H1 (cell line): ENCODE measurements at regions not wholly inside any gene's neighbourhood (a gene's known extent, or its start where the extent isn't known, plus 50 kb on each side); places are given as distances from the start of the nearest gene placed in this dataset.

ENCODE experiments used
- CTCF ChIA-PET: fragments of 300-600 bp; sonication (Branson Sonifier 250); formaldehyde crosslinking; loops from one replicate; lab custom pipeline; 2021; ENCODE audit not compliant: partially characterized antibody; lab: Charles Lee
- POLR2A ChIA-PET: fragments of 300-600 bp; sonication (Branson Sonifier 250); formaldehyde crosslinking; loops from one replicate; lab custom pipeline; 2021; ENCODE audit warnings: inconsistent platforms; ENCODE audit not compliant: partially characterized antibody; lab: Charles Lee
- DNase-seq, 2 experiments: peaks; one replicate each; pipeline versions ENCODE4 v3.0.0 to v3.0.0-alpha.2; 2010 to 2022; ENCODE audit warnings: low spot score in 2 of 2, low read depth in 1 of 2, mixed read lengths in 1 of 2
- FAIRE-seq: peaks from 2 replicates; lab custom pipeline; 2011; peaks lifted over from hg19 to GRCh38; lab: Jason Lieb, UNC
- H2AFZ ChIP-seq: 2 replicates; pipeline ENCODE4 v1.8.1; 2012; ENCODE audit warnings: low read length, inconsistent platforms
- H2AK5ac ChIP-seq: 2 replicates; pipeline ENCODE4 v1.6.1; 2013; ENCODE audit warnings: low read depth, low read length
- H2BK120ac ChIP-seq: replicated peaks from 2 replicates; pipeline ENCODE3; 2013; ENCODE audit warnings: low read depth, low read length, inconsistent platforms
- H2BK12ac ChIP-seq: 2 replicates; pipeline ENCODE4 v1.6.1; 2013; ENCODE audit warnings: low read depth, low read length
- H2BK15ac ChIP-seq: 2 replicates; pipeline ENCODE4 v1.6.1; 2013; ENCODE audit warnings: low read length
- H2BK20ac ChIP-seq: 2 replicates; pipeline ENCODE4 v1.6.1; 2013; ENCODE audit warnings: low read length
- H2BK5ac ChIP-seq: 2 replicates; pipeline ENCODE4 v1.6.1; 2013; ENCODE audit warnings: low read depth, low read length
- H3K14ac ChIP-seq: 2 replicates; pipeline ENCODE4 v1.6.1; 2013; ENCODE audit warnings: inconsistent platforms; ENCODE audit not compliant: insufficient read length
- H3K18ac ChIP-seq: 2 replicates; pipeline ENCODE4 v1.6.1; 2013; ENCODE audit warnings: low read length; ENCODE audit errors: extremely low read depth
- H3K23ac ChIP-seq: 2 replicates; pipeline ENCODE4 v1.6.1; 2013; ENCODE audit warnings: inconsistent platforms; ENCODE audit not compliant: insufficient read length
- H3K23me2 ChIP-seq: 2 replicates; pipeline ENCODE4 v1.6.1; 2013; ENCODE audit warnings: low read depth, low read length
- H3K27ac ChIP-seq: 2 replicates; pipeline ENCODE4 v1.6.1; 2011; ENCODE audit warnings: low read depth, low read length, inconsistent platforms
- H3K27me3 ChIP-seq, 4 experiments: replicated peaks in 1 of 4; 1 replicate in 1 of 4; 2 replicates in 3 of 4; pipeline versions ENCODE4 v1.6.1 to v1.8.1; 2011 to 2013; ENCODE audit warnings: low read length in 3 of 4, mild to moderate bottlenecking in 3 of 4, inconsistent platforms in 2 of 4, mixed read lengths in 2 of 4, moderate library complexity in 1 of 4; ENCODE audit not compliant: control insufficient read depth in 3 of 4, insufficient read depth in 3 of 4; ENCODE audit errors: extremely low read depth in 1 of 4
- H3K36me3 ChIP-seq, 4 experiments: 2 replicates each; pipeline versions ENCODE4 v1.6.1 to v1.8.1; 2011 to 2013; ENCODE audit warnings: mild to moderate bottlenecking in 4 of 4, low read length in 3 of 4, moderate library complexity in 2 of 4, control low read depth in 1 of 4, inconsistent platforms in 1 of 4; ENCODE audit not compliant: insufficient read depth in 4 of 4, control insufficient read depth in 2 of 4
- H3K4ac ChIP-seq: replicated peaks from 2 replicates; pipeline ENCODE3; 2013; ENCODE audit warnings: low read length, low read depth, mixed read lengths, inconsistent platforms; ENCODE audit not compliant: insufficient read length
- H3K4me1 ChIP-seq, 4 experiments: replicated peaks in 1 of 4; 1 replicate in 1 of 4; 2 replicates in 3 of 4; pipeline versions ENCODE4 v1.6.1 to v1.8.1; 2011 to 2013; ENCODE audit warnings: low read length in 3 of 4, inconsistent platforms in 2 of 4, mixed read lengths in 1 of 4; ENCODE audit not compliant: insufficient read depth in 4 of 4, control insufficient read depth in 3 of 4
- H3K4me2 ChIP-seq, 2 experiments: 2 replicates each; pipeline versions ENCODE4 v1.6.1 to v1.8.1; 2011 to 2013; ENCODE audit warnings: low read depth in 2 of 2, low read length in 2 of 2, control low read depth in 1 of 2, inconsistent platforms in 1 of 2, mild to moderate bottlenecking in 1 of 2; ENCODE audit not compliant: insufficient read depth in 1 of 2
- H3K4me3 ChIP-seq, 4 experiments: fragments of 200-600, 300-600 bp in 1 of 4; sonication (generic), shearing (Covaris generic), sonication (Bioruptor Twin) in 1 of 4; 2 replicates each; pipeline versions ENCODE4 v1.5.1 to v1.8.1; 2011 to 2016; ENCODE audit warnings: low read length in 4 of 4, low read depth in 3 of 4, control low read depth in 2 of 4, inconsistent platforms in 2 of 4, mild to moderate bottlenecking in 2 of 4, mixed read lengths in 1 of 4, moderate library complexity in 1 of 4; ENCODE audit not compliant: insufficient read depth in 2 of 4; ENCODE audit errors: extremely low read depth in 1 of 4
- H3K56ac ChIP-seq: replicated peaks from 2 replicates; pipeline ENCODE3; 2013; ENCODE audit warnings: low read depth, mild to moderate bottlenecking, mixed read lengths, low read length, inconsistent platforms; ENCODE audit not compliant: insufficient read length
- H3K79me1 ChIP-seq: 2 replicates; pipeline ENCODE4 v1.6.1; 2013; ENCODE audit warnings: low read depth, low read length, control low read depth
- H3K79me2 ChIP-seq, 2 experiments: 2 replicates each; pipeline versions ENCODE4 v1.6.1 to v1.8.1; 2012 to 2013; ENCODE audit warnings: low read length in 2 of 2, mild to moderate bottlenecking in 2 of 2, inconsistent platforms in 1 of 2; ENCODE audit not compliant: insufficient read depth in 2 of 2, control insufficient read depth in 1 of 2
- H3K9ac ChIP-seq, 4 experiments: replicated peaks in 1 of 4; 1 replicate in 1 of 4; 2 replicates in 3 of 4; pipeline versions ENCODE4 v1.6.1 to v1.8.1; 2011 to 2013; ENCODE audit warnings: low read depth in 3 of 4, low read length in 3 of 4, control low read depth in 2 of 4, mild to moderate bottlenecking in 2 of 4, moderate library complexity in 2 of 4, inconsistent platforms in 1 of 4; ENCODE audit errors: extremely low read depth in 1 of 4
- H3K9me3 ChIP-seq, 2 experiments: 2 replicates each; pipeline versions ENCODE4 v1.6.1 to v1.8.1; 2012 to 2013; ENCODE audit warnings: mild to moderate bottlenecking in 2 of 2, moderate library complexity in 2 of 2, control low read depth in 1 of 2, inconsistent platforms in 1 of 2, low read depth in 1 of 2, low read length in 1 of 2, mixed read lengths in 1 of 2; ENCODE audit not compliant: insufficient read depth in 2 of 2
- H4K20me1 ChIP-seq, 2 experiments: replicated peaks in 1 of 2; 2 replicates each; pipeline versions ENCODE3 to v1.8.1; 2011 to 2013; ENCODE audit warnings: inconsistent platforms in 2 of 2, low read length in 2 of 2, mild to moderate bottlenecking in 1 of 2; ENCODE audit not compliant: insufficient read depth in 2 of 2, control insufficient read depth in 1 of 2
- H4K5ac ChIP-seq: 2 replicates; pipeline ENCODE4 v1.6.1; 2013; ENCODE audit warnings: low read length, low read depth, mixed read lengths, inconsistent platforms; ENCODE audit not compliant: insufficient read length
- H4K8ac ChIP-seq: 2 replicates; pipeline ENCODE4 v1.8.0; 2013; ENCODE audit warnings: mild to moderate bottlenecking, moderate library complexity, low read length, inconsistent platforms; ENCODE audit not compliant: insufficient read depth; ENCODE audit errors: extremely low read depth
- H4K91ac ChIP-seq: replicated peaks from 2 replicates; pipeline ENCODE3; 2013; ENCODE audit warnings: low read length, mixed read lengths, inconsistent platforms; ENCODE audit not compliant: insufficient read length
- BCL11A ChIP-seq, 2 experiments: IDR thresholded peaks; one replicate each; pipeline ENCODE4 v1.6.1; 2011; ENCODE audit warnings: low read depth in 2 of 2, low read length in 2 of 2, mild to moderate bottlenecking in 2 of 2
- CBX5 ChIP-seq: fragments of 300-800, 300-1000 bp; sonication (generic); IDR thresholded peaks from 2 replicates; pipeline ENCODE4 v1.7.1; 2016; ENCODE audit warnings: antibody characterized with exemption, low read length, low read depth
- CBX8 ChIP-seq: fragments of 300-800, 300-1000 bp; sonication (generic); IDR thresholded peaks from 2 replicates; pipeline ENCODE4 v1.7.1; 2016; ENCODE audit warnings: low read depth, low read length, borderline replicate concordance
- CREB1 ChIP-seq: IDR thresholded peaks from 2 replicates; pipeline ENCODE4 v1.6.1; 2012; ENCODE audit warnings: inconsistent platforms
- HDAC2 ChIP-seq, 2 experiments: fragments of 300-600 bp in 1 of 2; sonication (generic) in 1 of 2; IDR thresholded peaks; 2 replicates each; pipeline ENCODE4 v1.6.1; 2011 to 2012; ENCODE audit warnings: low read depth in 2 of 2, low read length in 2 of 2, mild to moderate bottlenecking in 2 of 2, moderate library complexity in 2 of 2, borderline replicate concordance in 1 of 2, inconsistent platforms in 1 of 2
- HDAC6 ChIP-seq: IDR thresholded peaks from one replicate; pipeline ENCODE4 v1.7.1; 2012; ENCODE audit warnings: low read depth, mild to moderate bottlenecking, inconsistent platforms, low read length, moderate library complexity
- JUN ChIP-seq: IDR thresholded peaks from 2 replicates; pipeline ENCODE4 v1.6.1; 2011; ENCODE audit warnings: low read depth, mild to moderate bottlenecking, improper control_type of control experiment, low read length
- RFX5 ChIP-seq: IDR thresholded peaks from 2 replicates; pipeline ENCODE4 v1.6.1; 2011; ENCODE audit warnings: low read depth, low read length, improper control_type of control experiment, borderline replicate concordance
- SP4 ChIP-seq: IDR thresholded peaks from 2 replicates; pipeline ENCODE4 v1.6.1; 2012; ENCODE audit warnings: low read length, inconsistent platforms
- WGBS, 2 experiments: shearing (Covaris generic) in 1 of 2; methylation state at CpG; one replicate each; pipeline versions ENCODE4 v1.1.6 to v1.1.7; 2013 to 2015; ENCODE audit warnings: low lambda C conversion rate in 2 of 2, mixed read lengths in 2 of 2, inconsistent platforms in 1 of 2, low coverage in 1 of 2, missing lambda C conversion rate in 1 of 2; ENCODE audit not compliant: insufficient replicate concordance in 2 of 2, insufficient coverage in 1 of 2, insufficient read length in 1 of 2; ENCODE audit errors: extremely low coverage in 1 of 2, missing lambda C conversion rate in 1 of 2; 5-methylcytosine and 5-hydroxymethylcytosine counted together
- TF ChIP-seq, protein P1 (sequence below): IDR thresholded peaks from 2 replicates; pipeline ENCODE4 v1.6.1; 2011; ENCODE audit warnings: low read length, improper control_type of control experiment

DNA sequence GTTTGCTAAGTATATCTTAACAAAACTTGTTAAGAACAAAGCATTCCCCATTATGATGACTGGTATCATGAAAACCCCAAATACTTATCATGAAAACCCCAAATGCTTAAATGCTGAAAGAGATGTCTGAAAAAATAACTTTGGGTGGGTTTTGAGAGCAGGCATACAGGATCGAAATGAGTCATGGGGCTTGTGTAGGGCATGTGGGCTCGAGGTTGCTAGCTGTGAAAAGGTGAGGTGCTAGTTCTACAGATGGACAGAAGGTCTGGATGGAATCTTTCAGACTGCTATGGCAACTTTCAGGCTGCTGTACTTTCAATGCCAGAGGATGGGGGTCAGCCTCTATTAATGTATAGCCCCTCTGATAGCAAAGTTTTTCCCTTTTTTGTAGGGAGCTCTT is 167.8 kb upstream of the MDGA2 start:
- WGBS, 2 experiments = 58% methylated on average over 2 of the region's 2 CpGs; no CpG with 5 or more reads in 1 of the 2 experiments
- no peak overlapping the region for H3K9ac ChIP-seq
- H2BK15ac ChIP-seq = no peak overlapping the region
- H2BK12ac ChIP-seq = no peak overlapping the region
- no peaks in the 10 kb centered on the region for H3K27me3 ChIP-seq
- H2AK5ac ChIP-seq = no peak overlapping the region
- no peak overlapping the region for H3K4ac ChIP-seq
- H4K8ac ChIP-seq = no peak overlapping the region
- H3K36me3 ChIP-seq = no peaks in the 10 kb centered on the region
- H3K9me3 ChIP-seq = no peaks in the 10 kb centered on the region
- no peak overlapping the region for H3K14ac ChIP-seq
- no peaks in the 10 kb centered on the region for H3K79me1 ChIP-seq
- no peak overlapping the region for H2BK120ac ChIP-seq
- no peak overlapping the region for H2AFZ ChIP-seq
- ChIA-PET CTCF (interaction anchor here (0.6 kb wide), 1 partner anchor 242 kb away, joined by 4 read pairs; no protein-coding TSS in a partner anchor), POLR2A (no interaction called here)
- no peak for DNase-seq
- H3K4me1 ChIP-seq = no peaks in the 10 kb centered on the region
- no peak overlapping the region for H4K5ac ChIP-seq
- FAIRE-seq = no peak
- H4K91ac ChIP-seq = no peak overlapping the region
- H3K27ac ChIP-seq = no peak overlapping the region
- H4K20me1 ChIP-seq = no peaks in the 10 kb centered on the region
- H3K23me2 ChIP-seq = no peaks in the 10 kb centered on the region
- H3K4me3 ChIP-seq = no peak overlapping the region
- H3K79me2 ChIP-seq = no peaks in the 10 kb centered on the region
- no peak overlapping the region for H3K56ac ChIP-seq
- H2BK20ac ChIP-seq = no peak overlapping the region
- no peak overlapping the region for H3K18ac ChIP-seq
- no peak overlapping the region for H3K23ac ChIP-seq
- no peak overlapping the region for H2BK5ac ChIP-seq
- H3K4me2 ChIP-seq = no peak overlapping the region
- no peak for TF ChIP-seq RFX5
- TF ChIP-seq CREB1 = no peak
- TF ChIP-seq CBX5 = no peak
- TF ChIP-seq JUN = no peak
- no peak for TF ChIP-seq CBX8
- TF ChIP-seq BCL11A (IDR thresholded peaks at IDR 0.05; ENCODE audit: low read depth in 2 of 2, low read length in 2 of 2) = no peak
- TF ChIP-seq, protein P1, sequence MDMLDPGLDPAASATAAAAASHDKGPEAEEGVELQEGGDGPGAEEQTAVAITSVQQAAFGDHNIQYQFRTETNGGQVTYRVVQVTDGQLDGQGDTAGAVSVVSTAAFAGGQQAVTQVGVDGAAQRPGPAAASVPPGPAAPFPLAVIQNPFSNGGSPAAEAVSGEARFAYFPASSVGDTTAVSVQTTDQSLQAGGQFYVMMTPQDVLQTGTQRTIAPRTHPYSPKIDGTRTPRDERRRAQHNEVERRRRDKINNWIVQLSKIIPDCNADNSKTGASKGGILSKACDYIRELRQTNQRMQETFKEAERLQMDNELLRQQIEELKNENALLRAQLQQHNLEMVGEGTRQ = no peak
- no peak for TF ChIP-seq SP4
- TF ChIP-seq HDAC2 (IDR thresholded peaks at IDR 0.05; ENCODE audit: borderline replicate concordance in 1 of 2, low read depth in 2 of 2, low read length in 2 of 2) = no peak
- TF ChIP-seq HDAC6 = no peak
